IPS-20b (cell line): ENCODE measurements at regions not wholly inside any gene's neighbourhood (a gene's known extent, or its start where the extent isn't known, plus 50 kb on each side); places are given as distances from the start of the nearest gene placed in this dataset.
"Not testable (repeated sequence)": the region's sequence is repeated elsewhere in the genome, so short reads cannot be mapped to it uniquely, and the experiment has no call there.

Experiments
- H3K27ac ChIP-seq: one replicate; pipeline ENCODE4 v1.5.1; 2013; ENCODE audit warnings: low read length
- H3K27me3 ChIP-seq: 2 replicates; pipeline ENCODE4 v1.6.1; 2013; ENCODE audit warnings: mild to moderate bottlenecking, low read length, inconsistent platforms; ENCODE audit not compliant: insufficient read depth
- H3K36me3 ChIP-seq: 2 replicates; pipeline ENCODE4 v1.6.1; 2013; ENCODE audit warnings: low read depth, mild to moderate bottlenecking, inconsistent platforms, low read length, moderate library complexity; ENCODE audit not compliant: insufficient read depth
- H3K4me1 ChIP-seq: 2 replicates; pipeline ENCODE4 v1.6.1; 2013; ENCODE audit warnings: mild to moderate bottlenecking, control low read depth, inconsistent platforms, low read length, moderate library complexity; ENCODE audit not compliant: insufficient read depth
- H3K4me3 ChIP-seq: 2 replicates; pipeline ENCODE4 v1.5.1; 2013; ENCODE audit warnings: mild to moderate bottlenecking, low read length, inconsistent platforms
- H3K9ac ChIP-seq: 2 replicates; pipeline ENCODE4 v1.6.1; 2013; ENCODE audit warnings: low read depth, mild to moderate bottlenecking, inconsistent platforms, low read length, moderate library complexity
- H3K9me3 ChIP-seq: 2 replicates; pipeline ENCODE4 v1.6.1; 2013; ENCODE audit warnings: mild to moderate bottlenecking, low read depth, low read length, inconsistent platforms; ENCODE audit not compliant: insufficient read depth

DNA sequence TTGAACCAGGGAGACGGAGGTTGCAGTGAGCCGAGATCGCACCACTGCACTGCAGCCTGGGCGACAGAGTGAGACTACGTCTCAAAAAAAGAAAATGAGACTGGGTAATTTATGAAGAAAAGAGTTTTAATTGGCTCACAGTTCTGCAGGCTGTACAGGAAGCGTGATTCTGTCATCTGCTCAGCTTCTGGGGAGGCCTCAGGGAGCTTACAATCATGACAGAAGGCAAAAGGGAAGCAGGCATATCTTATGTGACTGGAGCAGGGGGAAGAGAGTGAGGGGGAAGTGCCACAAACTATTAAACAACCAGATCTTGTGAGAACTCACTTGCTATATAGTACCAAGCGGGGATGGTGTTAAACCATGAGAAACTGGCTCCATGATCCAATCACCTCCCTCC lies 1476.2 kb upstream of the DEFB115 start:
- not testable (repeated sequence) for H3K27ac ChIP-seq, H3K4me3 ChIP-seq, H3K36me3 ChIP-seq, H3K27me3 ChIP-seq, H3K9ac ChIP-seq, H3K4me1 ChIP-seq
- H3K9me3 ChIP-seq: peaks cover 45% of the 10 kb centered on the region

DNA sequence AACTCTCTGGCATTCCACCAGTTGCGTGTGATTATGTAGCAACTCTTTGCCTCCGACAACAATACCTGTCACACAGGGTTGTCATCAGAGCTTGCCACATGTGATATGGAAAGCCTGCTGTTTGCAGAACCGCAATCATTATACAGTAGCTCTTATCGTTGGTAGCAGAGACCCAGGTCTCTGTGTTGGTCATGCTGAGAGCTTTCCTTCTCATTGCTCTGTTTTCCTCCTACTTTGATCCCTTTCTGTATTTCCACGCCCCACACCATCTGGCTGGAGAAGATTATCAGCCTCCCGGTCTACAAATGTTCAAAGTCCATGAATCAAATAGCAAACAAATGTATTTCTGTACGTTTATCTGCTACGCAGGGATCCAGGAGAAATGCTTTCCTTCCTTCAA lies 1475.6 kb upstream of the DEFB115 start:
- H3K36me3 ChIP-seq: not testable (repeated sequence)

GRCh38 chr20:29787456-29787855 lies 1470.0 kb upstream of the DEFB115 start:
- not testable (repeated sequence) for H3K36me3 ChIP-seq, H3K4me1 ChIP-seq, H3K27me3 ChIP-seq, H3K4me3 ChIP-seq, H3K9ac ChIP-seq, H3K27ac ChIP-seq
- H3K9me3 ChIP-seq: peaks cover 55% of the 10 kb centered on the region

More for the DNA sequence above, 1475.6 kb upstream of the DEFB115 start:
- H3K4me1 ChIP-seq, H3K27me3 ChIP-seq, H3K9ac ChIP-seq, H3K27ac ChIP-seq, H3K4me3 ChIP-seq: not testable (repeated sequence)
- peaks cover 47% of the 10 kb centered on the region for H3K9me3 ChIP-seq

- H3K4me1 ChIP-seq: no peaks in the 10 kb centered on the region
- no peak overlapping the region for H3K9ac ChIP-seq
- no peak overlapping the region for H3K4me3 ChIP-seq
- H3K9me3 ChIP-seq: peaks cover 58% of the 10 kb centered on the region
- H3K36me3 ChIP-seq: no peaks in the 10 kb centered on the region
- no peak overlapping the region for H3K27ac ChIP-seq
- H3K27me3 ChIP-seq: no peaks in the 10 kb centered on the region
Measured at GRCh38 chr20:29790510-29790909, 1467.0 kb upstream of the DEFB115 start.

GRCh38 chr20:29831508-29831907 lies 1426.0 kb upstream of the DEFB115 start:
- H3K4me3 ChIP-seq, H3K9ac ChIP-seq, H3K27me3 ChIP-seq, H3K36me3 ChIP-seq, H3K27ac ChIP-seq, H3K4me1 ChIP-seq: not testable (repeated sequence)
- peaks cover 46% of the 10 kb centered on the region for H3K9me3 ChIP-seq

DNA sequence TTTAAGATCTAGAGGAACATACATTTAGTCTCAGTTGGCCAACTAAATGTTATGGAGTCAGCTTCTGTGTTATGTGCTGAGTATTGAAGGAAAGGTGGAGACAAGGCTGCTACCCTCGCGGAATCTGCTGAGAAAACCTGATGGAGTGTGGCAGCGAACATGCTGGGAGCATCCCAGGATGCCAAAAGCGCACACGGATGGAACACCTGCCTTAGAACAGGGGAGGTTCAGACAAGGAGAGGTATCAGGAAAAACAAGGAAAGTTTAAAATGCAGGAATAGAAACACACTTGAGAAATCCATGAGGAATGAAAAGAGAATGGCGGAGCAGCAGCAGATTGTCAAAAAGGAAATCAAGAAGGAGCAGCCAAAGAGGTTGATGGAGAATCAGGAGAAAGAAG lies 1389.5 kb upstream of the DEFB115 start:
- H3K9me3 ChIP-seq: peaks cover 73% of the 10 kb centered on the region
- H3K27me3 ChIP-seq, H3K27ac ChIP-seq, H3K4me3 ChIP-seq, H3K4me1 ChIP-seq, H3K36me3 ChIP-seq, H3K9ac ChIP-seq: not testable (repeated sequence)

- H3K36me3 ChIP-seq, H3K27me3 ChIP-seq, H3K4me3 ChIP-seq, H3K4me1 ChIP-seq, H3K27ac ChIP-seq, H3K9ac ChIP-seq: not testable (repeated sequence)
- peaks cover 74% of the 10 kb centered on the region for H3K9me3 ChIP-seq
Measured at GRCh38 chr20:29868688-29869087, 1388.8 kb upstream of the DEFB115 start.

DNA sequence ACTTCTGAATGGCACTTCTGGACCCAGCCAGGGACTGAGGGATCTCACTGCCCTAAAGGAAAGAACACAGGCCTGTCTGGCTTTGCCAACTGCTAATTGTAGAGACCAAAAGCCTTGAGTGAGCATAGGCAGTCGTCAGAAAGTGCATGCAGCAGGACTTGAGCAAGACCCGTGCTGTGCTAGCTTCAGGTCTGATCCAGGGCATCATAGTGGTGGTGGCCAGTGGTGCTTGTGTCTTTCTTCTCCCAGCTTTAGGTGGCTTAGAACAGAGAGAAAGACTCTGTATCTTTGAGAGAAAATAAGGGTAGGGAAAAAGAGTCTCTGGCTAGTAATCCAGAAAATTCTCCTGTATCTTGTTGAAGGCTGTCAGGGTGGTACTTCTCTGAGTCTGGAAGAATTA lies 1385.6 kb upstream of the DEFB115 start:
- not testable (repeated sequence) for H3K36me3 ChIP-seq, H3K9ac ChIP-seq, H3K27ac ChIP-seq, H3K4me1 ChIP-seq, H3K27me3 ChIP-seq, H3K4me3 ChIP-seq
- peaks cover 71% of the 10 kb centered on the region for H3K9me3 ChIP-seq

- Histone ChIP-seq H3K9ac (no peak overlapping the region), H3K27me3 (0 out of 2 replicates have a peak, but pooled peaks cover 4% of the 10 kb centered on the region), H3K9me3 (peaks cover 74% of the 10 kb centered on the region), H3K4me1 (no peaks in the 10 kb centered on the region), H3K27ac (no peak overlapping the region), H3K4me3 (no peak overlapping the region), H3K36me3 (no peaks in the 10 kb centered on the region)
Measured at GRCh38 chr20:29873946-29874345, 1383.5 kb upstream of the DEFB115 start.

DNA sequence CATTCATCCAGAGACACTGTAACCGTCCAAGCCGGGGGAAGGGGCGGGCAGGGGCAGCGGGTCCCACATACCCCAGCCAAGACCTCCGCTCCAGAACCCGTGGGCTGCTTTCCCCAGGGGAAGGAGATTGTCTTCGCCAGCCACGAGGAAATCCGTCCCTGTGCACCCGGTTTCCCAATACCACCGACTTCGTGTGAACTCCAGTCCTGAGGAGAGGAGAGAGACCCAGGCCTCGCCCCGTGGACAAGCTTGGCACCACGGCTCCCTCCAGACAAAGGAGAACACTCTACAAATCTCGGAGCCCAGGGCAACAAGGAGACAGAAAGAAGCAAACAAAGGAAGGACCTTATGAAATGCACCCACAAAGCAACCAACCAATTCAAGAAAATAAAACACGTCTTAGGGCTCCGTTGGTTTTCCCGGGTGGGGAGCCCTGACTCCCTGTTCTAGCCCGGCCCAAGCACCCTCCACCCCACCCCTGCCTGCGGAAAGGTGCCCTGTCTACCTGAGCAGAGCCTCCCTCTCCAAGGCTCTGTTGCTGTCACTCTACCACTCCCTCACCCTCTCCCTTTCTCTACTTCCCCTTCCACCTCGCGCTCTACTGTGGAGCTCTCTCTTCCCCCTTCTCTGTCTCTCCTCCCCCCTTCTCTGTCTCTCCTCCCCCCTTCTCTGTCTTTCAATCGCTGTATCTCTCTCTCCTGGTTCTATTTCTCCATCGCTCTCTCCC lies 1382.8 kb upstream of the DEFB115 start:
- Histone ChIP-seq H3K9me3 (peaks cover 74% of the 10 kb centered on the region), H3K27me3 (0 out of 2 replicates have a peak, but pooled peaks cover 4% of the 10 kb centered on the region), H3K4me3 (no peak overlapping the region), H3K36me3 (no peaks in the 10 kb centered on the region), H3K9ac (no peak overlapping the region), H3K27ac (no peak overlapping the region), H3K4me1 (no peaks in the 10 kb centered on the region)

- H3K4me1 ChIP-seq, H3K27me3 ChIP-seq, H3K9ac ChIP-seq, H3K36me3 ChIP-seq, H3K27ac ChIP-seq, H3K4me3 ChIP-seq: not testable (repeated sequence)
- peaks cover 70% of the 10 kb centered on the region for H3K9me3 ChIP-seq
Measured at GRCh38 chr20:29875321-29876083, 1382.0 kb upstream of the DEFB115 start.
